GM10266 (cell line): ENCODE measurements at regions not wholly inside any gene's neighbourhood (a gene's known extent, or its start where the extent isn't known, plus 50 kb on each side); places are given as distances from the start of the nearest gene placed in this dataset.

Experiments used
- DNase-seq: peaks from one replicate; pipeline ENCODE4 v3.0.0; 2012; ENCODE audit errors: extremely low spot score
- CTCF ChIP-seq: IDR thresholded peaks from 2 replicates; pipeline ENCODE4 v1.5.1; 2012; ENCODE audit warnings: mild to moderate bottlenecking, low read depth; ENCODE audit not compliant: control insufficient read depth, insufficient read depth; ENCODE audit errors: missing control alignments

- no peak for DNase-seq
- TF ChIP-seq CTCF: no peak
Observed at GRCh38 chr4:36812149-36812548, 432.4 kb upstream of the NWD2 start.

- DNase-seq: no peak
- no peak for TF ChIP-seq CTCF
Observed at GRCh38 chr4:36815536-36815935, 429.0 kb upstream of the NWD2 start.

GRCh38 chr4:36823199-36823967, 421.2 kb upstream of the NWD2 start:
- TF ChIP-seq CTCF: no peak
- no peak for DNase-seq

- TF ChIP-seq CTCF: no peak
- no peak for DNase-seq
Observed at GRCh38 chr4:36824682-36825081, 419.9 kb upstream of the NWD2 start.

- DNase-seq: no peak
- TF ChIP-seq CTCF: no peak
Observed at GRCh38 chr4:36835246-36835645, 409.3 kb upstream of the NWD2 start.

- no peak for DNase-seq
Observed at GRCh38 chr4:36841583-36842326, 402.8 kb upstream of the NWD2 start.

More at GRCh38 chr4:36841583-36842326, 402.8 kb upstream of the NWD2 start:
- TF ChIP-seq CTCF: no peak
